ENCODE measurements at regions not wholly inside any gene's neighbourhood (a gene's known extent, or its start where the extent isn't known, plus 50 kb on each side); places are given as distances from the start of the nearest gene placed in this dataset.

DNA sequence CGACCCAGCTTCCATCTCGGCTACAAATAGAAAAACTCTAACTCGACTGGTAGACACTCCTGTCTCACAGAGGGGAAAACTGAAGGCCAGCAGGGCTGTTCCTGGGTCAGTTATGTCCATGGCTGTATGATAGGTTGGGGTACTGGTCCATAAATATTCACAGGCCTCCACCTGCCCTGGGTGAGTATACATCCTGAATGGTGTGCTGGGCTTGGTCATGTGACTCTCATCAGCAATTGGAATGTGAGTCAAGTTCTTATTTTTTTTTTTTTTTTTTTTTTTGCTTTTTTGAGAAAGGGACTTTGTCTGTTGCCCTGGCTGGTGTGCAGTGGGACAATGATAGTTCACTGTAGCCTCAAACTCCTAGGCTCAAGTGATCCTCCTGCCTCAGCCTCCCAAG lies 58.3 kb upstream of the NEK6 start:
- no peak for TF ChIP-seq CTCF (IDR thresholded peaks at IDR 0.05; ENCODE audit: insufficient read depth, low read length, poor library complexity, severe bottlenecking)
- no peak for TF ChIP-seq EZH2phosphoT487 (conservative IDR thresholded peaks at IDR 0.05; ENCODE audit: low read length)

All from SU-DHL-6 (cell line).